ENCODE measurements at regions not wholly inside any gene's neighbourhood (a gene's known extent, or its start where the extent isn't known, plus 50 kb on each side); places are given as distances from the start of the nearest gene placed in this dataset.

DNA sequence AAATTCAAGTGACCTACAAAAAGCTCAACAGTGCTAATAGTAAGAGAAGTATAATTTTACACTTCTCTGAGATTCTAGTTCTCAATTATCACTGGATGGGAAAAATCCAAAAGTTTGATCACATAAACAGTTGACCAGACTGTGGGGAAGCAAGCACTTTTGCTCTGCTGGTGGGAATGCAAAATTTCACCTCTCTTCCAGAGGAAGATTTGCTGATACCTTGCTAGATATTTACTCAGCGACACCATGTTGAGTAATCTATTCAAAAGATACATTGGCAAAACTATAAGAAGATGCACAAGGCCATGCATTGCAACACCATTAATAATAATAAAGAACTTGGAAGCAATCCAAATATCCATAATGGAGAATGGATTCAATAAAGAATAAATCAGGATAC, 204.4 kb downstream of the MREG start:
- no peaks in the 10 kb centered on the region for H3K36me3 Mint-ChIP-seq
- H3K4me1 Mint-ChIP-seq = peaks cover 13% of the 10 kb centered on the region
- H3K9me3 Mint-ChIP-seq = no peaks in the 10 kb centered on the region
- H3K4me3 Mint-ChIP-seq = no peak overlapping the region
- no peak overlapping the region for H3K27ac Mint-ChIP-seq
- no peak for DNase-seq
- H3K27me3 Mint-ChIP-seq = no peaks in the 10 kb centered on the region

- H3K27ac Mint-ChIP-seq = no peak overlapping the region
- no peaks in the 10 kb centered on the region for H3K36me3 Mint-ChIP-seq
- no peaks in the 10 kb centered on the region for H3K9me3 Mint-ChIP-seq
- no peak for DNase-seq
- H3K27me3 Mint-ChIP-seq = no peaks in the 10 kb centered on the region
- peaks cover 13% of the 10 kb centered on the region for H3K4me1 Mint-ChIP-seq
- no peak overlapping the region for H3K4me3 Mint-ChIP-seq
These were observed 205.2 kb downstream of the MREG start for GRCh38 chr2:215808194-215808593.

DNA sequence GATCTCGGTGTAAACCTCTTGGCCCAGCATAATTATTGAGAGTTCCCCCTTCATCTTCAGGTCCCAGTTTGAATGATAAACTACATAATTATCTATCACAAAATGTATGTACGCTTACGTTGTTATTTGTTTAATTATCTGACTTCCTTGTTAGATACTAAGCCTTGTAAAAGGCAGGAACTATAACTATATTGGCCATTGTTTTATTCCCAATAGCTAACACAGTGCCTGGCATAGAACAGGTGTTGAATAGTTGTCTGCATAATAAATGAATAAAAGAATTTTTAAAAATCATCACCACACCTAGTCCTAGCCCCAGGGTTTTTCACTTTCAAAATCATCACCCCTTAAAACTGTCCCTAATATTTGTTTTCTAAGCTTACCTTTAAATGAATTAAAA, 207.9 kb downstream of the MREG start:
- no peak for DNase-seq
- no peaks in the 10 kb centered on the region for H3K4me1 Mint-ChIP-seq
- no peaks in the 10 kb centered on the region for H3K9me3 Mint-ChIP-seq
- H3K4me3 Mint-ChIP-seq = no peak overlapping the region
- no peak overlapping the region for H3K27ac Mint-ChIP-seq
- no peaks in the 10 kb centered on the region for H3K27me3 Mint-ChIP-seq
- H3K36me3 Mint-ChIP-seq = no peaks in the 10 kb centered on the region

- Mint-ChIP-seq H3K36me3 (no peaks in the 10 kb centered on the region), H3K9me3 (no peaks in the 10 kb centered on the region), H3K27ac (no peak overlapping the region), H3K4me3 (no peak overlapping the region), H3K4me1 (no peaks in the 10 kb centered on the region), H3K27me3 (no peaks in the 10 kb centered on the region)
- no peak for DNase-seq
These were observed 210.2 kb downstream of the MREG start for GRCh38 chr2:215803150-215803549.

- H3K9me3 Mint-ChIP-seq = no peaks in the 10 kb centered on the region
- no peak overlapping the region for H3K27ac Mint-ChIP-seq
- H3K4me1 Mint-ChIP-seq = peaks cover 6% of the 10 kb centered on the region
- no peak for DNase-seq
- no peaks in the 10 kb centered on the region for H3K36me3 Mint-ChIP-seq
- no peak overlapping the region for H3K4me3 Mint-ChIP-seq
- no peaks in the 10 kb centered on the region for H3K27me3 Mint-ChIP-seq
These were observed 214.2 kb downstream of the MREG start for GRCh38 chr2:215799194-215799593.

GRCh38 chr2:215797676-215798075, 215.7 kb downstream of the MREG start:
- no peak overlapping the region for H3K27ac Mint-ChIP-seq
- no peaks in the 10 kb centered on the region for H3K27me3 Mint-ChIP-seq
- DNase-seq = no peak
- H3K36me3 Mint-ChIP-seq = no peaks in the 10 kb centered on the region
- H3K9me3 Mint-ChIP-seq = no peaks in the 10 kb centered on the region
- H3K4me1 Mint-ChIP-seq = peaks cover 15% of the 10 kb centered on the region
- no peak overlapping the region for H3K4me3 Mint-ChIP-seq

DNA sequence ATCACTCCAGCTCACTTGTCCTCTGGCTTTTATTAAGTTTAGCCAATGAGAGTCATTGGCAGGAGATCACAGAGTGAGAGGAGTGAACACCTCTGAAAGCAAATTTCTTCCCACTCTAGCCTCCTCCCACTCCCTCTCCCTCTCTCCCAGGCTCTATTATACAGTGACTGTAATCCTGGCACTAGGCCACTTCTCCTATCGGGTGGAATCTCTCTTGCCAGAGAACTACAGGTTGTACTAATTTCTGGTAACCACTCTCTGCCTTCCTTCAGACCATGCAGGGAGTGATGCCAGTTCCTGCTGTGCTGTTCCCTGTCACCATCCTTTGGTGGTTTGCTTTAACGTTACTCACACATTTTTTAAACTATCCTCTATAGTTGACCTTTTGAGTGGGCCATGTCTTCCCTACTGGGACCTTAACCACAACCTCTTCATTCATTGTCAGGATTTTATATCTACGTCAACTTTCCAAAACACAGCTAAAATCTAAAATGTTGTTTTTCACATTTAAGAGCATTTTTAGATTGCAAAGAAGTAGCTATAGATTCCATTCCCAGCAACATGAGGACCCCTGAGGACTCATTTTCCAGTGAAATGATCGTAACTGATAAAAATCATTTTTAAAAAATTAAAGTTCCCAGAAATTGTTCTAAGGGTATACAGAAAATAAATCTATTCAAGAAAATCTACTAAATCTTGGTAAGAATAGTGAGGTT, 217.1 kb downstream of the MREG start:
- H3K27me3 Mint-ChIP-seq = no peaks in the 10 kb centered on the region
- H3K9me3 Mint-ChIP-seq = no peaks in the 10 kb centered on the region
- no peak overlapping the region for H3K4me3 Mint-ChIP-seq
- H3K36me3 Mint-ChIP-seq = no peaks in the 10 kb centered on the region
- H3K27ac Mint-ChIP-seq = no peak overlapping the region
- H3K4me1 Mint-ChIP-seq = peaks cover 15% of the 10 kb centered on the region
- DNase-seq = no peak

- H3K27me3 Mint-ChIP-seq = no peaks in the 10 kb centered on the region
- H3K4me3 Mint-ChIP-seq = no peak overlapping the region
- no peaks in the 10 kb centered on the region for H3K36me3 Mint-ChIP-seq
- H3K27ac Mint-ChIP-seq = no peak overlapping the region
- H3K9me3 Mint-ChIP-seq = no peaks in the 10 kb centered on the region
- peaks cover 15% of the 10 kb centered on the region for H3K4me1 Mint-ChIP-seq
- no peak for DNase-seq
These were observed 218.4 kb downstream of the MREG start for GRCh38 chr2:215794829-215795546.

GRCh38 chr2:215793747-215794595, 219.4 kb downstream of the MREG start:
- H3K36me3 Mint-ChIP-seq = no peaks in the 10 kb centered on the region
- no peaks in the 10 kb centered on the region for H3K9me3 Mint-ChIP-seq
- no peaks in the 10 kb centered on the region for H3K27me3 Mint-ChIP-seq
- peak; percentile 24 for DNase-seq
- H3K4me3 Mint-ChIP-seq = no peak overlapping the region
- H3K4me1 Mint-ChIP-seq = peaks cover 15% of the 10 kb centered on the region
- H3K27ac Mint-ChIP-seq = no peak overlapping the region

DNA sequence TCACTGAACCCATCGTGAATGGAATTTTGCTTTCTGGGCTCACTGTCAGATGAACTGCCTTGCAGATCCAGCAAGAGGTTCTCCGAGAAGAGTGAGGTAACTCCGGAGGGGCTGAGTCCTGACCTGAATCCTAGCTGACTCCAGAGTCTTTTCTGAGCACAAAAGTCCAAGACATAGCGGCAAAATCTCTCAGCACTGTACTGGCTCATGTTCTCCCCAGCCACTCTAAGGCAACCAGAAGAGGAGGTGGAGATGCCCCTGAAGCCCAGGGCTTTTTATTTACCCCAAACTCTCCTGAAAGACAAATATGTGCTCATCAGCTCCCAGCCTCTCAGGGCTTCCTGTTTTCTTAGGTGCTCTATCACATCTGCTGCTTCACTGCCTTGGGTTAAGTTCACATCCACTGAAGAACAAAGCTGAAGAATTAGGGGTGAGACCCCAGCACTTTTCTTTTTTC, 221.8 kb downstream of the MREG start:
- Mint-ChIP-seq H3K9me3 (no peaks in the 10 kb centered on the region), H3K36me3 (no peaks in the 10 kb centered on the region), H3K4me1 (peaks cover 15% of the 10 kb centered on the region), H3K4me3 (no peak overlapping the region), H3K27ac (no peak overlapping the region), H3K27me3 (no peaks in the 10 kb centered on the region)
- no peak for DNase-seq

- Mint-ChIP-seq H3K27ac (no peak overlapping the region), H3K9me3 (no peaks in the 10 kb centered on the region), H3K4me1 (peaks cover 9% of the 10 kb centered on the region), H3K27me3 (no peaks in the 10 kb centered on the region), H3K4me3 (no peak overlapping the region), H3K36me3 (no peaks in the 10 kb centered on the region)
- no peak for DNase-seq
These were observed 222.6 kb downstream of the MREG start for GRCh38 chr2:215790523-215791421.

GRCh38 chr2:215787565-215788178, 225.7 kb downstream of the MREG start:
- Mint-ChIP-seq H3K27me3 (no peaks in the 10 kb centered on the region), H3K4me3 (no peak overlapping the region), H3K27ac (no peak overlapping the region), H3K36me3 (no peaks in the 10 kb centered on the region), H3K9me3 (no peaks in the 10 kb centered on the region), H3K4me1 (no peaks in the 10 kb centered on the region)
- DNase-seq = no peak

- H3K27me3 Mint-ChIP-seq = no peaks in the 10 kb centered on the region
- H3K27ac Mint-ChIP-seq = no peak overlapping the region
- no peaks in the 10 kb centered on the region for H3K4me1 Mint-ChIP-seq
- no peaks in the 10 kb centered on the region for H3K9me3 Mint-ChIP-seq
- no peak overlapping the region for H3K4me3 Mint-ChIP-seq
- no peaks in the 10 kb centered on the region for H3K36me3 Mint-ChIP-seq
- no peak for DNase-seq
These were observed 226.3 kb downstream of the MREG start for GRCh38 chr2:215787025-215787424.

DNA sequence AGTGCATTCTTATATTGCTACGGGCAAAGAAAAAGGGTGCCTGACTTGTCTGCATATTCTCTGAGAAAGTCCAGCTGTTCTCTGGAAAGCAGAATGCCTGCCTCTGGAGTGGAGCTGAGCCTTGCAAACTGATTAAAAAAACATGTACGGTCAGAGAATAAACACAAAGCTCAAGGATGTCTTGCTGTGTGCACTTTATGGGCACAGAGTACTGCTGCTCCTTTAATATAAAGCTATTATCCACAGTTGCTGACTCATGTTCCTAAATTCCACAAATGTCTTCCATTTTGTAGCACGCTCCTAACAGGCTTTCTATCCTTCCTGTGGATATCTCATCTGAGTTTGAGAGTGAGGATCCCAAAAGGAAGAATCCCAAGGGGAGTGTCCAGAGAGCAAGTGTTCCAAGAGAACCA, 229.0 kb downstream of the MREG start:
- DNase-seq = no peak
- Mint-ChIP-seq H3K36me3 (no peaks in the 10 kb centered on the region), H3K4me1 (no peaks in the 10 kb centered on the region), H3K9me3 (no peaks in the 10 kb centered on the region), H3K4me3 (no peak overlapping the region), H3K27me3 (no peaks in the 10 kb centered on the region), H3K27ac (no peak overlapping the region)
